Esophagus squamous epithelium (tissue), 4 donors: ENCODE measurements at regions not wholly inside any gene's neighbourhood (a gene's known extent, or its start where the extent isn't known, plus 50 kb on each side); places are given as distances from the start of the nearest gene placed in this dataset.

Experiments
- CTCF ChIP-seq, 6 experiments: fragments of 450-650 bp in 4 of 6; fragments of 200-600 bp in 2 of 6; sonication (generic) in 2 of 6; IDR thresholded peaks; one replicate each; pipeline ENCODE4 v1.5.1; 2016 to 2019; ENCODE audit warnings: antibody characterized with exemption in 6 of 6, mild to moderate bottlenecking in 4 of 6, moderate library complexity in 4 of 6
- POLR2A ChIP-seq, 4 donors: fragments of 450-650 bp; IDR thresholded peaks; one replicate each; pipeline ENCODE4 v1.6.1; 2017; ENCODE audit warnings: antibody characterized with exemption in 4 of 4, mild to moderate bottlenecking in 4 of 4, moderate library complexity in 3 of 4

DNA sequence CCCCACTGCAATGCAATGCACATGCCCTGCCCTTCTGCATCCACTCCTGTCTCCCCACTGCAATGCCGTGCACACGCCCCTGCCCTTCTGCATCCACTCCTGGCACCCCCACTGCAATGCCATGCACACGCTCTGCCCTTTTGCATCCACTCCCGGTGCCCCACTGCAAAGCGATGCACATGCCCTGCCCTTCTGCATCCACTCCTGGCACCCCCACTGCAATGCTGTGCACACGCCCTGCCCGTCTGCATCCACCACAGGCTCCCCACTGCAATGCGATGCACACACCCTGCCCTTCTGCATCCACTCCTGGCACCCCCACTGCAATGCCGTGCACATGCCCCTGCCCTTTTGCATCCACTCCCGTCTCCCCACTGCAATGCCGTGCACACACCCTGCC lies 98.1 kb downstream of the KCTD15 start:
- TF ChIP-seq CTCF (IDR thresholded peaks at IDR 0.05) = no peak
- TF ChIP-seq POLR2A (IDR thresholded peaks at IDR 0.05) = no peak
